GM21423 (cell line): ENCODE measurements at regions not wholly inside any gene's neighbourhood (a gene's known extent, or its start where the extent isn't known, plus 50 kb on each side); places are given as distances from the start of the nearest gene placed in this dataset.

Experiments used
- ATAC-seq: cut with Tn5 transposase; IDR thresholded peaks from one replicate; pipeline ENCODE4 v1.9.1; 2021; ENCODE audit warnings: mild to moderate bottlenecking, moderate library complexity; ENCODE audit not compliant: unreplicated experiment

- no peak for ATAC-seq
Observed at GRCh38 chr22:47658182-47658581, 895.7 kb downstream of the TBC1D22A start.

- ATAC-seq: no peak
Observed at GRCh38 chr22:47657224-47657623, 894.8 kb downstream of the TBC1D22A start.

GRCh38 chr22:47656806-47657205 is 894.4 kb downstream of the TBC1D22A start:
- no peak for ATAC-seq

- no peak for ATAC-seq
Observed at GRCh38 chr22:47655930-47656329, 893.5 kb downstream of the TBC1D22A start.

- ATAC-seq: no peak
Observed at GRCh38 chr22:47654922-47655491, 892.6 kb downstream of the TBC1D22A start.

GRCh38 chr22:47653921-47654320 is 891.5 kb downstream of the TBC1D22A start:
- ATAC-seq: no peak

GRCh38 chr22:47651216-47651987 is 889.0 kb downstream of the TBC1D22A start:
- ATAC-seq: no peak

GRCh38 chr22:47647720-47648119 is 885.3 kb downstream of the TBC1D22A start:
- ATAC-seq: no peak

GRCh38 chr22:47647181-47647580 is 884.7 kb downstream of the TBC1D22A start:
- no peak for ATAC-seq

- no peak for ATAC-seq
Observed at GRCh38 chr22:47645923-47646322, 883.5 kb downstream of the TBC1D22A start.

GRCh38 chr22:47645450-47645914 is 883.0 kb downstream of the TBC1D22A start:
- ATAC-seq: no peak

GRCh38 chr22:47634347-47634746 is 871.9 kb downstream of the TBC1D22A start:
- ATAC-seq: no peak

- no peak for ATAC-seq
Observed at GRCh38 chr22:47633111-47633510, 870.7 kb downstream of the TBC1D22A start.

GRCh38 chr22:47632701-47633100 is 870.3 kb downstream of the TBC1D22A start:
- no peak for ATAC-seq

- ATAC-seq: no peak
Observed at GRCh38 chr22:47631571-47632102, 869.2 kb downstream of the TBC1D22A start.

GRCh38 chr22:47630741-47631534 is 868.5 kb downstream of the TBC1D22A start:
- ATAC-seq: no peak

GRCh38 chr22:47629791-47630655 is 867.6 kb downstream of the TBC1D22A start:
- no peak for ATAC-seq

- ATAC-seq: no peak
Observed at GRCh38 chr22:47629273-47629711, 866.8 kb downstream of the TBC1D22A start.

GRCh38 chr22:47628477-47629272 is 866.2 kb downstream of the TBC1D22A start:
- ATAC-seq: no peak
